CD4-positive, alpha-beta T cell treated with Interferon alpha-2 for 1 hour (primary cell): ENCODE measurements at regions not wholly inside any gene's neighbourhood (a gene's known extent, or its start where the extent isn't known, plus 50 kb on each side); places are given as distances from the start of the nearest gene placed in this dataset.
"Not testable (repeated sequence)": the region's sequence is repeated elsewhere in the genome, so short reads cannot be mapped to it uniquely, and the experiment has no call there.

Experiments
- DNase-seq, 2 donors: peaks; one replicate each; pipeline ENCODE4 v3.0.0-alpha.2; 2020 to 2022

DNA sequence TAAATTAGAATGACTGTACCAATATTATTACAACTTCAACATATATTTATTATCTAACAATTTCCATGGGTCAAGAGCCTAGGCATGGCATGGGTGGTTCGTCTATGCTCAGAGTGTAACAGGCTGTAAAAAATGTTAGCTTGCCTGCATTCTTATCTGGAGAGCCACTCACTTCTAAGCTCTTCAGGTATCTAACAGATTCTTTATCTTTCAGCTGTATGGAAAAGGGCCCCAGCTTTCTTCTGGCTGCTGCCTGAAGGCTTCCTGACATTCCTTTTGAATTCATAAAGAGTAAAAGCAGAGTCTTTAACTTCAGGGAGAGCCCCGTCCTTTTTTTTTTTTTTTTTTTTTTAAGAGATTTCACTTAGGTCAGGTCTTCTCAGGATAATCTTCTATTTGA, 648.8 kb downstream of the NXPH1 start:
- DNase-seq: no peak

DNA sequence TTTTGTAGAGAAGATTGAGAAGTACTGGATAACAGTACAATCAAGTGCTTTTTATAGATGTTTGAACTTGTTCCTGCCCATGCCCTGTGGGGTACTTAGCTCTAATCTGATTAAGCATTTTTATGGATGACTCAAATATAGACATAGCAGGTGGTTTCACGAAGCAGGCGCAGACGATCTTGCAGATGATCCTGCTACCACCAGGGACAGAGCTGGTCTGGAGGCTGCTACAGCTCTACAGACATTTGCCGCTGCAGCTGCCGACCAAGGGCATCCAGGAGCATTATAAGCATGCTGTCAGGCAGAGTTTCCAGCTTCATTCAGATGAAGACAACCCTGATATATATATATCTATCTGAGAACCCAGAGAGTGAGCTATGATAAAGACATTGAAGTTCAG, 650.4 kb downstream of the NXPH1 start:
- no peak for DNase-seq

DNA sequence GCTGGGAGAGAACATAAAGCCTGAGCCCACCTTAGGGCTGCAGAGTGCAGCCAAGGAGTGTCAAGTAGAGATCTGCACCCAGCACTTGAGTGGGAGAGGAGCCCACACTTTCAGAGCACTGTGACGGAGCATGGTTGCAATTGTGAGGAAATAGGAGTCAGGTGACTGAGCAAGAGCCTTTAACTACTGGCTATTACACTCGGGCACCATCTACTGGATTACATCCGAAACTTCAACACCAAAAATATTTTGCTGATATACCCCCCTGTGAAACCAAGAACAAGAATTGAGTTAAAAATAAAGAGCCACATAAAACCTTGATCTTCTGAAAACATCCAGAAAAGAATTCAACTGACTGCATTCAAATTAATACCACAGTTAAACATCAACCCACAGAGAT, 657.9 kb downstream of the NXPH1 start:
- no peak for DNase-seq

GRCh38 chr7:9097565-9098060, 664.2 kb downstream of the NXPH1 start:
- no peak for DNase-seq

GRCh38 chr7:9100289-9100688, 666.9 kb downstream of the NXPH1 start:
- no peak for DNase-seq

DNA sequence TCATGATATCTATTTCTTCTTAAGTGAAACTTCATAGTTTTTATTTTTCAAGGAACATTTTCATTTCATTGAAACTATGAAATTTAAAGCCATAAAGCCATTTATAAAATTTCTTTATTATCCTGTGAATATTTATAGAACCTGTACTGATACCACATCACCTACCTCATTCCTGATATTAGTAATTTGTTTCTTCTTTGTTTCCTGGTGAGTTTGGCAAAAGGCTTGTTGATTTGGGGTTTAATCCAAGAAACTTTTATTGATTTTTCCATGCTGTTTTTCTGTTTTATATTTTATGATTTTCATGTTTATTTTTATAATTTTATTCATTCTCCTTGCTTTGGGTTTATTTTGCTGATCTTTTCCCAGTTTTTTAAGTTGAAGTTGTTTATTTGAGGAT, 669.4 kb downstream of the NXPH1 start:
- no peak for DNase-seq

- DNase-seq: no peak
Observed at GRCh38 chr7:9106747-9107146, 673.3 kb downstream of the NXPH1 start.

DNA sequence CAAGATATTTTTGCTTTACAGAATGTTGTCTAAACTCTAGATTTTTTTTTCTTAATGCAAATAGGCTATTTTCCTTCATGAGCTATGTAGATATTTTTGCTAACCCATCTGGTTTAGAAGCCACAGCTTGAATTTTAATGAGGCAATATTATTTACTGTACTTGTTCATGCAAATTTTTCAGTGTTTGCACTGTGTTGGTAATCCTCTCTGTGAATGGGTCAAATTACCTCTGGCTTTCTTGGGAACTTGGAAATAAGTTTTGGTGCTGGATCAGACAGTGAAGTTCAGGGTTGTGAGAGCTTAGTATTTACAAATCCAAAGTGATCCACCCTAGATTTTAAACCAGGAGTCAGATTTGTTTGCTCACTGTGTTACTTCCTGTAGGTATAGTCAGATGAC, 686.9 kb downstream of the NXPH1 start:
- DNase-seq: no peak

- no peak for DNase-seq
Observed at GRCh38 chr7:9124320-9124719, 690.9 kb downstream of the NXPH1 start.

DNA sequence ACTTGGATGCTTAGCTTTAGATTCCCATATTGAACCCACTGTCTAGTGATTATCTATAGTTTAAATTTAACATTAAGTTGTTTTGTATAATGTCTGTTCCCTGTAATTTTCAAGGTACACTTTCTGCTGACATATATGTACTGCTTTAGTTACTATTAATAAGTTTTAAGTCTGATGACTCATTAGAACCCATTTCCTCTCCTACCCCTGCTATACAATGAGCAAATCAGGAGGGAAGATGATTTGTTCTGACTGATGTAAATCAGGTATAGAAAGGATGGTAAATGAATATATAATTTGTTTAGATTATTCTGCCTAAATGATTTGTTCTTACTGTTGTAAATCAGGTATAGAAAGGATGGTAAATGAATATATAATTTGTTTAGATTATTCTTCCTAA, 691.8 kb downstream of the NXPH1 start:
- DNase-seq: no peak

GRCh38 chr7:9127901-9128300, 694.5 kb downstream of the NXPH1 start:
- DNase-seq: no peak

DNA sequence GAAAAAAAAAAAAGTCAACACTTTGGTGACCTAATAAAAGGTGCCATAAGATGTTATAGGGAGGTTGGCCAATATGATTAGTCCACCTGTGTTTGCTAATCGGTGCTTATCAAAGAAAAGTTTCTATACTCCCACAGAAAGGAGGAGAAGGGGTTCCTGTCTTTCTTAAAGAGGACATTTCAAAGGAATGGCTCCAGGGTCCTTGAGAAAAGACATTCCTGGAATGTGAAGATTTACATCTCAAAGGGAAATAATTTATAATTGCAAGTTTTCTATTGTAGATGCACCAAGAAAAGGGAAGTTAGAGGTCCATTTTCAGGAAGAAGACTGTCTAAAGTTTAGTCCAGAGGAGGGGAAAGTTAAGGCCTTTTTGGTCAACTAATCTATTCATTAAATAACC, 715.3 kb downstream of the NXPH1 start:
- DNase-seq: no peak

GRCh38 chr7:9149499-9150082, 716.2 kb downstream of the NXPH1 start:
- no peak for DNase-seq

DNA sequence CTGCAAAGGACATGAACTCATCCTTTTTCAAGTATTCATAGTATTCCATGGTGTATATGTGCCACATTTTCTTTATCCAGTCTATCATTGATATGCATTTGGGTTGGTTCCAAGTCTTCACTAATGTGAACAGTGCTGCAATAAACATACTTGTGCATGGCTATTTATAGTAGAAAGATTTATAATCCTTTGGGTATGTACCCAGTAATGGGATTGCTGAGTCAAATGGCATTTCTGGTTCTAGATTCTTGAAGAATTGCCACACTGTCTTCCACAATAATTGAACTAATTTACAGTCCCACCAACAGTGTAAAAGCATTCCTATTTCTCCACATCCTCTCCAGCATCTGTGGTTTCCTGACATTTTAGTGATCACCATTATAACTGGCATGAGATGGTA, 730.3 kb downstream of the NXPH1 start:
- DNase-seq: not testable (repeated sequence)

- no peak for DNase-seq
Observed at GRCh38 chr7:9175871-9176270, 742.5 kb downstream of the NXPH1 start.

- DNase-seq: no peak
Observed at GRCh38 chr7:9181356-9181755, 747.9 kb downstream of the NXPH1 start.

GRCh38 chr7:9186730-9187129, 753.3 kb downstream of the NXPH1 start:
- no peak for DNase-seq

- DNase-seq: no peak
Observed at GRCh38 chr7:9189703-9190102, 756.3 kb downstream of the NXPH1 start.

DNA sequence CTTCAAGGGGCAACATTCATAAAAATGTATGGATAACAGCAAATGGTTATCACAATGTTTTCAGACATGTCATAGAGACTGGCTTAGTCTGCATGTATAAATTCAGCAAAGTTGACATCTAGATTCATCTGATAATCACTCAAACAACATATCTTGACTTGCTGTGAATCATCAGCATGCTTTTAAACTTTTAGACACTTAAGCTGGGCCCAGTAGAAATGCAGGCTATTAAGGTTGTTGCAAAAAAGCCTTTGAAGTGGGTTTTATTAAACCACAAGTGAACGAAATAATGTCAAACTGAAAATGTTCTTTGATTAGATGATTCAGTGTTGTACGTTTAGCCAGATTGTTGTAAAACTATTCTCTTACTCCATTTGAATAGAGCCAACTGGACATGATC, 759.6 kb downstream of the NXPH1 start:
- DNase-seq: no peak

DNA sequence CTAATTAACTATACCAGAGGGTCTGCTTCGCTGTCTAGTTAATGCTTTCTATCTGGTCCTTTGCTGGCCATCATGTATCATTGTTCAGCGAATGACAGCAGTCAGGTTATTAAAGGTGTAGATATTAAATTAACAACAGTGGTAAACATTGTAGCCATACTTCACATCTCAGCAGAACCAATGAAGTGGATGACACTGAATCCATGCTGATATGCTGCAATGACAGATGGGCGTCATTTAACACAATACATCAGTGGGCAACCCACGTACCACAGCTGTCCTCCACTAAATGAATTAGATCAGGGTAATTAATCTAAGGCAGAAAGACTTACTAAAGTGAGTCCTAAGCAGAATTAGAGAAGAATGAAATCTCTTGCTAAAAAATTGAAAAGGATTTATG, 767.2 kb downstream of the NXPH1 start:
- no peak for DNase-seq

- no peak for DNase-seq
Observed at GRCh38 chr7:9201928-9202327, 768.5 kb downstream of the NXPH1 start.

GRCh38 chr7:9204571-9204970, 771.2 kb downstream of the NXPH1 start:
- no peak for DNase-seq

DNA sequence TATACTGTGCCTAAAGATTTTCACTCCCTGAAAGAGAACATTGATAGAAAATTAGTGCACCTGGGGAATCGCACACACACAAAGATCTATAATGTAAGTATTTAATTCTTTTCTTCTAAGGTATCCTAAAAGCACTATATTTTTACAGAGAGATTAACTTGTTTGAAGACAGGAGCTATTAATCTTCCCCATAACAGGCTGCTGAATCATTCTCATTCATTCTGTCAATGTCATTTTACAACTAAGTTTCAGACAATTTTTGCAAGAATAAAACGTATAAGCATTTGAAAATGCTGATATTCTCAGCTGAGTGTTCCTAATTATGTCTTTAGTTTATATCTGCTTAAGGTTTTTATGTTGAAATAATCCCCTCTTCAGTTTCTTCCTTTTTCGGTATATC, 776.7 kb downstream of the NXPH1 start:
- DNase-seq: no peak

DNA sequence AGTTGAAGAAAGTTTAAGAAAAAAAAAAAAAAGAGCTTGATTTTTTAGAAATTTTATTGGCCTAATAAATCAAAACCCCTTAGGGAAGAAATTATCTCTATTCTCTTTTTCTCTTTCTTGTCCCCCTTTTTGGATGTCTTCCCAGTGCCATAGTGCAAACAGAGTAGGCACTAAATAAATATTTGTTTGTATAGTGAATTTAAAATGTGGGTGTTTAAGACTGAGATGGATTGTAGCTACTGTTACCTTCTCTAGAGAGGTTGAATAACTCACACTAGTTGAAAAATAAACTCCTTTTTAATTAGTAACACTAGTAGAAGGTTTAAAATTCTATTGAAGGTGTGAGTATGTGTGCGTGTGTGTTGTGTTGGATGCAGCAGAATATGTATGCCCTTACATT, 783.8 kb downstream of the NXPH1 start:
- DNase-seq: no peak

DNA sequence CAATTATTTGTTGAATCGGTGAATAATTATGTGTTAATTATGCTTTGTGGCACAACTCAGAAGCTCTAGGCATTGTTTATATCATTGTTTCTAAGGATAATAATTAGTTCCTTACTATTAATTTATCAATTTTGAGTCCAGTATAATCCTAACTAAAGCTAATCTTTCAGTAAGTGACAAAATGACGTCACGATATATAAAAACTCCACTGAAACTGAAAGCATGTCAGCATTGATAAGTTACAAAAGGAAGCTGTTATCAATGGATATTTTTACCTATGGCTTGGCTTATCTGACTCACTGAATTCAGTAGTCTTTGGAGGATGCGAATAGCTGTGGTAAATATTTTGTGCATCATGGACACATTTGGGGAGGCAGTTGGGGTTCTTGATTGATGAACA, 793.1 kb downstream of the NXPH1 start:
- no peak for DNase-seq
